Right hindlimb (tissue), 1 donor: ENCODE measurements at regions not wholly inside any gene's neighbourhood (a gene's known extent, or its start where the extent isn't known, plus 50 kb on each side); places are given as distances from the start of the nearest gene placed in this dataset.
"Not testable (repeated sequence)": the region's sequence is repeated elsewhere in the genome, so short reads cannot be mapped to it uniquely, and the experiment has no call there.

Experiments
- DNase-seq: peaks from one replicate; pipeline ENCODE4 v3.0.0-alpha.2; 2018

GRCh38 chr2:215861607-215862350 is 151.6 kb downstream of the MREG start:
- no peak for DNase-seq

DNA sequence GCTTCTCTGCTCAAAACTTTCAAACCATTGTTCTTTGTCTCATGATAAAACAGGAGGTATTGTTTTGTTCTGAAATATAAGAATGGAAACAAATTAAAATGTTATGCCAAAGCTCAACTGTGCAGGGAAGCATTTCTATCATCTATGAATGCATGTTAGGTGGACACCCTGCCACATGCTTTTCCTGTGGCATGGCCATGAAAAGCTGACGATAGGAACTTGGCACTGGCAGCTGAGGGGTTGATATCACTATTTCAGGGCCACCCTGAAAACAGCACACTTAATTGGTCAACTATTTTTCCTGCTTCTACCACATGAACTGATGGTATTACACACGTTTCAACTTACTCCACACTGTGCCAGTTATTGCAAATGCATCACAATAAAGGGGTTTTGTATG is 157.3 kb downstream of the MREG start:
- no peak for DNase-seq

DNA sequence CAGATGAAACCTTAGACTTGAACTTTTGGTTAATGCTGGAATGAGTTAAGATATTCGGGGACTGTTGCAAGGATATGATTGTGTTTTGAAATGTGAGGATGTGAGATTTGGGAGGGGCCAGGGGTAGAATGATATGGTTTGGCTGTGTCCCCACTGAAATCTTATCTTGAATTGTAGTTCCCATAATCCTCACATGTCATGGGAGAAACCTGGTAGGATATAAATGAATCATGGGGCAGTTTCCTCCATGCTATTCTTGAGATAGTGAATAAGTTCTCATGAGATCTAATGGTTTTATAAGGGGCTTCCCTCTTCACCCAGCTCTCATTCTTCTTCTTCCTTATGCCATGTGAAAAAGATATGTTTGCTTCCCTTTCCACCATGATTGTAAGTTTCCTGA is 158.0 kb downstream of the MREG start:
- not testable (repeated sequence) for DNase-seq

DNA sequence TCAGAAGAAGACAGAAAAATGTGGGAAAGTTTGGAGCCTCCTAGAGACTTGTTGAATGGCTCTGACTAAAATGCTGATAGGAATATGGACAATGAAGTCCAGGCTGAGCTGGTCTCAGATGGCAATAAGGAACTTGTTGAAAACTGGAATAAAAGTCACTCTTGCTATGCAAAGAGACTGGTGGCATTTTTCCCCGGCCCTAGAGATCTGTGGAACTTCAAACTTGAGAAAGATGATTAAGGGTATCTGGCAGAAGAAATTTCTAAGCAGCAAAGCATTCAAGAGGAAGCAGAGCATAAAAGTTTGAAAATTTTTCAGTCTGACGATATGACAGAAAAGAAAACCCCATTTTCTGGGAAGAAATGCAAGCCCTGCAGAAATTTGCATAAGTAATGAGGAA is 159.3 kb downstream of the MREG start:
- DNase-seq = no peak

DNA sequence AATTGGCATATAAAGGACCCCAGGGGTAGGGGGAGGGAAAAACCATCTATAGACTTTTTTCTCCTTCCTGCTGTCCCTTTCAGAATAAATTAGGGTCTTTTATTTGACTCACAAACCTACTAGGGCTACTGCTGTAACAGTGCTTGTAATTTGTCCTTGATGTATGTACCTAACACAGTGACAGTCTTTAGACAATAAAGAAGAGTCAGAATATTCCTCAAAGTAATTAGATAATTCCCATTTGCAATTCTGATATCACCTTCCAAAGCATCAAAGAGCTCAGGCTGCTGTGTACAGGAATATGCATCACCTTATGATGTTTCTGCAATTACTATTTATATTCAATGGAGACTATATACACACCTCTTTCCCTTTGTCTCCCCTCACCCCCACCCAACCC is 161.7 kb downstream of the MREG start:
- no peak for DNase-seq

GRCh38 chr2:215851082-215851481 is 162.3 kb downstream of the MREG start:
- DNase-seq = no peak

DNA sequence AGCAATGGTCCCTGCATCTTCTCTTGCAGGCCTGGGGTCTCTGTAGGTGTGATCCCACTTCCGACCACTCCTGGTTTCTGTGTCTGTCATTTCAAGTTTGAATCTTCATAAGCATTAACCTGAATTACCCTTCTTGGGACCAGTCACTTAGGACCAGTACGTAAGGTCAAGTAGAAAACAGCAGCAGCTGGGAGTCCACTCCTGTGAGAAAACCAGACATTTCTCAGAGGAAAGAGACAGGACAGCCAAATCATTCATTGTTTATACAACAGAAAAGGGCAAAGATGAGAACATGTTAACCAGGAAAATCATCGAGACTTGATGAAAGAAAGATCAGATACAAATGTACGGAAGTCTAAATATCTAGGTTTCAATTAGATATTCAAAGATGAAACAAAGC is 163.0 kb downstream of the MREG start:
- DNase-seq = no peak

DNA sequence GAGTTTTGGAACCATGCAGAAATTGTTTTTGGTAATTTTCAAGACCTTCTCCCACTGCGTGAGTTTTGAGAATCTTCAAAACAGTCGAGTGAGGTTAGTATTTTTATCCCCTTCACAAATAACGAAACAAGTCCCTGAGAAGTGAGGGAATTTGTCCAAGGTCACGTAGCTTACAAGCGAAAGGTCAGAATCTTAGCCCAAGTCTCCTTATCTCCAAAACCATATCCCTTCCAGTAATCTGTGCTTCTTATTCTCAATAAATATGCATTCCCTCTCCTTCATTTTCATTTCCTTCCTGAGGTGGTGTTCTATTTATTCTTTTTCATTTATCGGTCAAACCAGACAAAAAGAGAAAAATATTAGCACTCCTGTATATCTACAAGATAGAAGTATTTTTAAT is 163.6 kb downstream of the MREG start:
- DNase-seq = no peak

GRCh38 chr2:215848698-215849097 is 164.7 kb downstream of the MREG start:
- no peak for DNase-seq

GRCh38 chr2:215848146-215848545 is 165.2 kb downstream of the MREG start:
- no peak for DNase-seq

GRCh38 chr2:215847718-215848117 is 165.6 kb downstream of the MREG start:
- no peak for DNase-seq

- DNase-seq = no peak
Observed at GRCh38 chr2:215847056-215847455, 166.3 kb downstream of the MREG start.

GRCh38 chr2:215845839-215846586 is 167.3 kb downstream of the MREG start:
- DNase-seq = no peak

GRCh38 chr2:215843579-215843978 is 169.8 kb downstream of the MREG start:
- DNase-seq = no peak

DNA sequence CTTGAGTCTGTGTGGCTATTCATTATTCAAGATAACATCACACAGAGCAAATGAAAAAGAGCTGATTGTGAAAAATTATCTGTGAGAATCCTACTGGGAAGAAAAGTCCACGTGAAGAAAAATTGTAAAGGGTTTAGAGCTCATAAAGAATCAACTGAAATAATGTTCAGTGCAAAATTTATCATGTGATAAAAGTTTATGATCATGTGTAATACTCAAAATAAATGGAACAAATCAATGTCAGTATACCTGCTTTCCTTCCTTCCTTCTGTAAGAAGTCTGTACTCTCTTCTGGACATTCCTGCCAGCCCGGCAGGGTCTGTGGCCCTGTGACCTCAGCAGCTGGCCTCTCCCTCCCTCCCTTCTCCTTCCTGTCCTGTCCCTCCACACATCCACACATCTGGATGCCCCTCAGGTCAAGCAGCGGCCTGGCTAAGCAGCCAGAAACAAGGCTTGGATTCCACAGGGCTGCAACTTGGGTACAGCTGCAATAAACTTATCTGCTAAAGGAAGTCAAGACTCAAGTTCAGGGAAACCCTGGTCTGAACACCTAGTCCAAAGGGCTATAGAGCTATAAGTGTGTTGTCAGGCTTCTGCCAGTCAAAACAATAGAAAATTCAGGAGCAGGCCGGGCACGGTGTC is 172.1 kb downstream of the MREG start:
- no peak for DNase-seq

DNA sequence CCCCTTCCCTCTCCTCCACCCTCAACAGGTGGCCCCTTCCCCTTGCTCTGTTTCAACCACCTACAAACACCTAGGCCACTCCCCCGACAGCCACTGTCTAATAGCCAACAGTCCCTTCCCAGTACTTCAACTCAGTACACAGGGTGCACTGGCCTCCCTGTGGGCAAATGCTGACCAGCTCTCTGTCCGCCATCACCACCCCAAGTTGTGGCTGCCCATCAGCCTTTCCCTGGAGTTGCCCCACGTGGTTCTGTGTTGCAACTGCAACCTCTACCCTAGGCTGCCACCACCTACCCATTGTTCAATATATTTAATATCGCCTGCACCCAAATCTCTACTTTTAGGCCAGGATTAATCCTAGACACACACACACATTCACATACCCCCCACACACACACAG is 173.5 kb downstream of the MREG start:
- DNase-seq = no peak

DNA sequence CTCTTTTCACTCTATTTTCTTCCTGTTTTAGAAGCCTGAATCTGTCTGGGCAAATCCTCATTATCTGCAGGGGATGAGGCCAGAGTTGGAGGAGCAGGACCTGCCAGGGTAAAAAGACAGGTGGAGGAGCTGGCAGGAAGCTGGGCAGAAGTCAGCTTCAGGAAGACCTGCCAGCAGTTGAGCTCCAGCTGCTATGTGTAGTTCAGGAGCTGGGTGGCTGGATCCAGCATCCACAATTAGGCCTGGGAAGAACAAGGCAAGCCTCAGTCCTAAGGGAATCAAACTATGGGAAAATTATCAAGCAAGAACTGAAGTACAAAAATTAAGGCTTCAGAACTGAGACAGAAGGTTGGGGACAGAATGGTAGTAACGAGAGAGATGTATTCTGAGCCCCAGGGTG is 174.0 kb downstream of the MREG start:
- no peak for DNase-seq

DNA sequence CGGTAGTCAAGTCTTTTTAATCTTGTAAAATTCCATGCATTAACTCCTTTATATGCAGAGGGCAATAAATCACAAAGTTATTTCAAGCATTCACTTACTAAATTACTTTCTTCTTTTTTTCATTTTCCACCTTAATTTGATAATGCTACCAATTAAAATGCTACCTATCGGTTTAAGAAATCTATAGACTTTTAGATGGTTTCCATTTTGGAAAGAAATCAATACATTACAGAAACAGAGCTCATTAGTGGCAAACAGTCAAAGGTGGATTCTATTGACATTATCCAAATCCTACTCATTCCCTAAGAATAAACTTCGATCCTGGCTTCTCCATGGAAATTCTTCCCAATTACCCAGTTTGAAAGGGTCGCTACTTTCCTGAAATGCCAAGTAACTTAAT is 176.5 kb downstream of the MREG start:
- no peak for DNase-seq

- no peak for DNase-seq
Observed at GRCh38 chr2:215835657-215836056, 177.7 kb downstream of the MREG start.

GRCh38 chr2:215835231-215835630 is 178.1 kb downstream of the MREG start:
- no peak for DNase-seq

- no peak for DNase-seq
Observed at GRCh38 chr2:215833531-215834162, 179.7 kb downstream of the MREG start.

GRCh38 chr2:215832791-215833190 is 180.6 kb downstream of the MREG start:
- DNase-seq = no peak

DNA sequence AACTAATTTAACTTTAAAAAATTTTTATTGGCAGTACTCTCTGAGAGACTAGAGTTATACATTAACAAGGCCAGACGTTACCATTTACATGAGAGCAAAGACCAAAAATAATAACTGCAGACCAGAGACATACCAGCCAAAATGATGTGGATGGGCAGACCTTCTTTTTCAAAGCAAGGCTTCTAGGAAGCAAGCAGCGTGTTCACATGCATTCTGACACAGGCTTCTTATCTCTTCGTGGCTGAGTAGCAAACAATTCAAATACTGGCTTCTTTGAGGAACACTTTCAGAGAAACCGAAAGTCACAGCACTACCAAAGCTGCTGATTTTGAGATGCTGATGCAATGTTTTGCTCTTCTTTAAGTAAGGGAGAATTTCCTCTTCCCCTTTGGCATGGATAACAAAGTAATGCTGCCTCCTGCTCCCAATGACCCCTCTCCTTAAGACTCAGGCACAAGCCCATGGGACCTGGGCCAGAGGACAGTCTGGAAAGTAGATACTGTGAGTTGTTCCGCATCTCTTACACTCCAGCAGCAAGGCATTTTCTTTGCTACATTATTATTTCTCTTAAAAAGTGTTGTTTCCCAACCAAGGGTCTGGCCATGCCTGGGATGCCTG is 181.9 kb downstream of the MREG start:
- DNase-seq = no peak
